ENCODE measurements at regions not wholly inside any gene's neighbourhood (a gene's known extent, or its start where the extent isn't known, plus 50 kb on each side); places are given as distances from the start of the nearest gene placed in this dataset.

DNA sequence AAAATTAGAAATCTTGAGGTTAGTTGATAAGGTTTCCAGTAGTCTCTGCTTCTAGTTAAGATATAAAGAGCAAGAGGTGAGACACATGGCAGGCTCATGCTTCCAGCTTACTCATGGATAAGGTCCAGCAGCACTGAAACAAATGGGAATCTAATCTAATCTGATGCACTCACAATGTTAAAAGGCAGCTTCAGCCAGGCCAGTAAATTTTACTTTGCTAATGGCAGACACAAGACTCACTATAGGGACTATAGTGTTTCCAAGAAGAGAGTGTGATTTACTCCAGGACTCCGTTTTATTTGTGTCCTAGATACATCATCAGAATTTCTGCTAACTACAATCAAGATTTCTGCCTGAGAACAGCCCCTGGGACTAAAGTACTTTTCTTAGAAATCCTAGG, 324.8 kb downstream of the SMOC2 start:
- TF ChIP-seq CTCF (conservative IDR thresholded peaks at IDR 0.05; ENCODE audit: low read depth, low read length) = no peak
- TF ChIP-seq RFX5 (IDR thresholded peaks at IDR 0.05; ENCODE audit: low read depth, low read length) = no peak
- no peak for TF ChIP-seq MXI1 (IDR thresholded peaks at IDR 0.05; ENCODE audit: borderline replicate concordance, low read depth, low read length)
- TF ChIP-seq POLR2A (IDR thresholded peaks at IDR 0.05; ENCODE audit: low read depth, low read length) = no peak
- no peak for TF ChIP-seq NFE2L2 (IDR thresholded peaks at IDR 0.05; ENCODE audit: low read depth, low read length)
- no peak for TF ChIP-seq RCOR1 (IDR thresholded peaks at IDR 0.05; ENCODE audit: insufficient replicate concordance, low read length)
- TF ChIP-seq, protein P1, sequence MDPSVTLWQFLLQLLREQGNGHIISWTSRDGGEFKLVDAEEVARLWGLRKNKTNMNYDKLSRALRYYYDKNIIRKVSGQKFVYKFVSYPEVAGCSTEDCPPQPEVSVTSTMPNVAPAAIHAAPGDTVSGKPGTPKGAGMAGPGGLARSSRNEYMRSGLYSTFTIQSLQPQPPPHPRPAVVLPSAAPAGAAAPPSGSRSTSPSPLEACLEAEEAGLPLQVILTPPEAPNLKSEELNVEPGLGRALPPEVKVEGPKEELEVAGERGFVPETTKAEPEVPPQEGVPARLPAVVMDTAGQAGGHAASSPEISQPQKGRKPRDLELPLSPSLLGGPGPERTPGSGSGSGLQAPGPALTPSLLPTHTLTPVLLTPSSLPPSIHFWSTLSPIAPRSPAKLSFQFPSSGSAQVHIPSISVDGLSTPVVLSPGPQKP (IDR thresholded peaks at IDR 0.05; ENCODE audit: borderline replicate concordance, low read depth, low read length) = no peak
- TF ChIP-seq MAZ (IDR thresholded peaks at IDR 0.05; ENCODE audit: borderline replicate concordance, low read depth, low read length) = no peak
- TF ChIP-seq BHLHE40 (IDR thresholded peaks at IDR 0.05; ENCODE audit: low read depth, low read length) = no peak
- no peak for TF ChIP-seq RAD21 (IDR thresholded peaks at IDR 0.05; ENCODE audit: low read length)
- TF ChIP-seq CEBPB (IDR thresholded peaks at IDR 0.05; ENCODE audit: low read depth, low read length) = no peak
- TF ChIP-seq MAFK (IDR thresholded peaks at IDR 0.05; ENCODE audit: low read depth, low read length) = no peak
- TF ChIP-seq, protein P2, sequence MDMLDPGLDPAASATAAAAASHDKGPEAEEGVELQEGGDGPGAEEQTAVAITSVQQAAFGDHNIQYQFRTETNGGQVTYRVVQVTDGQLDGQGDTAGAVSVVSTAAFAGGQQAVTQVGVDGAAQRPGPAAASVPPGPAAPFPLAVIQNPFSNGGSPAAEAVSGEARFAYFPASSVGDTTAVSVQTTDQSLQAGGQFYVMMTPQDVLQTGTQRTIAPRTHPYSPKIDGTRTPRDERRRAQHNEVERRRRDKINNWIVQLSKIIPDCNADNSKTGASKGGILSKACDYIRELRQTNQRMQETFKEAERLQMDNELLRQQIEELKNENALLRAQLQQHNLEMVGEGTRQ (IDR thresholded peaks at IDR 0.05; ENCODE audit: low read depth, low read length) = no peak
